Panc1 (cell line): ENCODE measurements at regions not wholly inside any gene's neighbourhood (a gene's known extent, or its start where the extent isn't known, plus 50 kb on each side); places are given as distances from the start of the nearest gene placed in this dataset.

Source experiments
- POLR2AphosphoS5 ChIP-seq: IDR thresholded peaks from 2 replicates; pipeline ENCODE4 v1.6.1; 2012; ENCODE audit warnings: mild to moderate bottlenecking, low read depth, low read length, moderate library complexity
- TCF7L2 ChIP-seq: IDR thresholded peaks from 2 replicates; pipeline ENCODE4 v1.6.1; 2011; ENCODE audit warnings: mild to moderate bottlenecking, low read depth, low read length, inconsistent platforms
- TF ChIP-seq, protein P1 (sequence below): fragments of 450-650 bp; IDR thresholded peaks from 2 replicates; pipeline ENCODE4 v1.5.1; 2017; ENCODE audit warnings: mild to moderate bottlenecking
- TF ChIP-seq, protein P2 (sequence below), 2 experiments: IDR thresholded peaks; 2 replicates each; pipeline ENCODE4 v1.6.1; 2011 to 2012; ENCODE audit warnings: low read depth in 2 of 2, control low read depth in 1 of 2, low read length in 1 of 2, mild to moderate bottlenecking in 1 of 2, moderate library complexity in 1 of 2; ENCODE audit not compliant: insufficient read depth in 1 of 2

DNA sequence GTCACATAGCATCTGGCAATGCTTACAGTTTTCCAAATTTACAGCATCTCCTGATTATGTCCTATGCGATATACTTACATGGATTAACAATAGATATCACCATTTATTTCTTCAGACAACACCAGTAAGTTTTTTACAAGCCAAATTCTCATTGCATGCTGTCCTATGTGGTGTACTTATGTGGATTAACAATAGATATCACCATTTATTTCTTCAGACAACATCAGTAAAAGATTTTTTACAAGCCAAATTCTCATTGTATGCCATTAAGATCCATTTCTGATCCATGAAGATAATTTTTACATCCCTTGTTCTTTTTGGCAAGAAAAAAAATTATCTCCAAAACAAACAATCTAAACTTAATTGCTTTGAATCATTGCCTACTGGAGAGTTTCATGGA lies 340.9 kb downstream of the KCNN2 start:
- TF ChIP-seq, protein P1, sequence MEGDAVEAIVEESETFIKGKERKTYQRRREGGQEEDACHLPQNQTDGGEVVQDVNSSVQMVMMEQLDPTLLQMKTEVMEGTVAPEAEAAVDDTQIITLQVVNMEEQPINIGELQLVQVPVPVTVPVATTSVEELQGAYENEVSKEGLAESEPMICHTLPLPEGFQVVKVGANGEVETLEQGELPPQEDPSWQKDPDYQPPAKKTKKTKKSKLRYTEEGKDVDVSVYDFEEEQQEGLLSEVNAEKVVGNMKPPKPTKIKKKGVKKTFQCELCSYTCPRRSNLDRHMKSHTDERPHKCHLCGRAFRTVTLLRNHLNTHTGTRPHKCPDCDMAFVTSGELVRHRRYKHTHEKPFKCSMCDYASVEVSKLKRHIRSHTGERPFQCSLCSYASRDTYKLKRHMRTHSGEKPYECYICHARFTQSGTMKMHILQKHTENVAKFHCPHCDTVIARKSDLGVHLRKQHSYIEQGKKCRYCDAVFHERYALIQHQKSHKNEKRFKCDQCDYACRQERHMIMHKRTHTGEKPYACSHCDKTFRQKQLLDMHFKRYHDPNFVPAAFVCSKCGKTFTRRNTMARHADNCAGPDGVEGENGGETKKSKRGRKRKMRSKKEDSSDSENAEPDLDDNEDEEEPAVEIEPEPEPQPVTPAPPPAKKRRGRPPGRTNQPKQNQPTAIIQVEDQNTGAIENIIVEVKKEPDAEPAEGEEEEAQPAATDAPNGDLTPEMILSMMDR: no peak
- TF ChIP-seq, protein P2, sequence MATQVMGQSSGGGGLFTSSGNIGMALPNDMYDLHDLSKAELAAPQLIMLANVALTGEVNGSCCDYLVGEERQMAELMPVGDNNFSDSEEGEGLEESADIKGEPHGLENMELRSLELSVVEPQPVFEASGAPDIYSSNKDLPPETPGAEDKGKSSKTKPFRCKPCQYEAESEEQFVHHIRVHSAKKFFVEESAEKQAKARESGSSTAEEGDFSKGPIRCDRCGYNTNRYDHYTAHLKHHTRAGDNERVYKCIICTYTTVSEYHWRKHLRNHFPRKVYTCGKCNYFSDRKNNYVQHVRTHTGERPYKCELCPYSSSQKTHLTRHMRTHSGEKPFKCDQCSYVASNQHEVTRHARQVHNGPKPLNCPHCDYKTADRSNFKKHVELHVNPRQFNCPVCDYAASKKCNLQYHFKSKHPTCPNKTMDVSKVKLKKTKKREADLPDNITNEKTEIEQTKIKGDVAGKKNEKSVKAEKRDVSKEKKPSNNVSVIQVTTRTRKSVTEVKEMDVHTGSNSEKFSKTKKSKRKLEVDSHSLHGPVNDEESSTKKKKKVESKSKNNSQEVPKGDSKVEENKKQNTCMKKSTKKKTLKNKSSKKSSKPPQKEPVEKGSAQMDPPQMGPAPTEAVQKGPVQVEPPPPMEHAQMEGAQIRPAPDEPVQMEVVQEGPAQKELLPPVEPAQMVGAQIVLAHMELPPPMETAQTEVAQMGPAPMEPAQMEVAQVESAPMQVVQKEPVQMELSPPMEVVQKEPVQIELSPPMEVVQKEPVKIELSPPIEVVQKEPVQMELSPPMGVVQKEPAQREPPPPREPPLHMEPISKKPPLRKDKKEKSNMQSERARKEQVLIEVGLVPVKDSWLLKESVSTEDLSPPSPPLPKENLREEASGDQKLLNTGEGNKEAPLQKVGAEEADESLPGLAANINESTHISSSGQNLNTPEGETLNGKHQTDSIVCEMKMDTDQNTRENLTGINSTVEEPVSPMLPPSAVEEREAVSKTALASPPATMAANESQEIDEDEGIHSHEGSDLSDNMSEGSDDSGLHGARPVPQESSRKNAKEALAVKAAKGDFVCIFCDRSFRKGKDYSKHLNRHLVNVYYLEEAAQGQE (IDR thresholded peaks at IDR 0.05; ENCODE audit: insufficient read depth in 1 of 2, low read depth in 2 of 2, low read length in 1 of 2): no peak
- no peak for TF ChIP-seq TCF7L2
- no peak for TF ChIP-seq POLR2AphosphoS5
